ENCODE measurements at regions not wholly inside any gene's neighbourhood (a gene's known extent, or its start where the extent isn't known, plus 50 kb on each side); places are given as distances from the start of the nearest gene placed in this dataset.
A peak's percentile ranks its signal among the peaks of the same experiment; 100 is the strongest.

GRCh38 chr4:149026696-149027095 lies 584.5 kb upstream of the NR3C2 start (continued):
- TF ChIP-seq ZNF333 (CRISPR knock-in tag; IDR thresholded peaks at IDR 0.05; ENCODE audit: borderline replicate concordance) (no peak), BHLHE40 (IDR thresholded peaks at IDR 0.05; ENCODE audit: low read length) (no peak), ZNF567 (CRISPR knock-in tag; IDR thresholded peaks at IDR 0.05; ENCODE audit: borderline replicate concordance) (no peak)

- H4K20me1 ChIP-seq (ENCODE audit: insufficient read depth, low read length) = no peaks in the 10 kb centered on the region
- no peak overlapping the region for H3K4me3 ChIP-seq (replicated peaks in 1 of 3; ENCODE audit: insufficient read depth in 1 of 3, low read depth in 2 of 3, low read length in 3 of 3)
- H3K4me1 ChIP-seq (ENCODE audit: insufficient read depth, low read length) = no peaks in the 10 kb centered on the region
- no peak overlapping the region for H3K4me2 ChIP-seq (ENCODE audit: low read depth, low read length)
- TF ChIP-seq TCF7 (IDR thresholded peaks at IDR 0.05; ENCODE audit: low read depth) = no peak
- TF ChIP-seq MAZ (IDR thresholded peaks at IDR 0.05; ENCODE audit: borderline replicate concordance, low read depth, low read length) = no peak
- TF ChIP-seq MAZ (CRISPR knock-in tag; IDR thresholded peaks at IDR 0.05; ENCODE audit: low read depth) = no peak
- peak; percentile 42 to 86; a peak in 3 of 4 replicates for TF ChIP-seq MAFK (conservative IDR thresholded peaks at IDR 0.05 in 1 of 2, IDR thresholded peaks at IDR 0.05 in 1 of 2; ENCODE audit: low read length in 2 of 2)
- no peak for TF ChIP-seq LRRFIP1 (CRISPR knock-in tag; conservative IDR thresholded peaks at IDR 0.05)
- TF ChIP-seq SATB2 (CRISPR knock-in tag; IDR thresholded peaks at IDR 0.05) = no peak
- no peak for TF ChIP-seq ATF7-NPFF (CRISPR knock-in tag; IDR thresholded peaks at IDR 0.05; ENCODE audit: low read depth)
- no peak for TF ChIP-seq RFX3 (CRISPR knock-in tag; IDR thresholded peaks at IDR 0.05)
- TF ChIP-seq GMEB1 (CRISPR knock-in tag; IDR thresholded peaks at IDR 0.05; ENCODE audit: borderline replicate concordance) = no peak
- peak; percentile 72 for TF ChIP-seq MAFF (IDR thresholded peaks at IDR 0.05; ENCODE audit: low read depth, low read length)
- TF ChIP-seq HOXA9 (CRISPR knock-in tag; IDR thresholded peaks at IDR 0.05; ENCODE audit: borderline replicate concordance) = no peak
- no peak for TF ChIP-seq TFAP4 (IDR thresholded peaks at IDR 0.05; ENCODE audit: borderline replicate concordance, low read depth)
- no peaks in the 10 kb centered on the region for H3K9me3 ChIP-seq (ENCODE audit: low read length)
- DNase-seq (ENCODE audit: low spot score) (no peak), FAIRE-seq (no peak), ATAC-seq (no peak)
- no peak overlapping the region for H2AFZ ChIP-seq (ENCODE audit: low read length)
- no peaks in the 10 kb centered on the region for H3K36me3 ChIP-seq (replicated peaks in 1 of 2; ENCODE audit: control insufficient read depth in 1 of 2, insufficient read depth in 2 of 2, low read length in 2 of 2)
- no peaks in the 10 kb centered on the region for H3K27me3 ChIP-seq (ENCODE audit: control insufficient read depth in 1 of 2, insufficient read depth in 2 of 2, low read length in 2 of 2)
- no peak overlapping the region for H3K9ac ChIP-seq (ENCODE audit: insufficient read depth, low read depth, low read length)
- POLR2A ChIA-PET = no interaction called here
- intact Hi-C loops (cut with micrococcal nuclease; ENCODE audit: unreplicated experiment) (no loop called here), in situ Hi-C loops (cut with HindIII; ENCODE audit: extremely low pct_ligation_motif_present, low pct_unique_long_range_greater_than_20kb) (no loop called here)
- H3K79me2 ChIP-seq (ENCODE audit: insufficient read depth, low read length) = no peaks in the 10 kb centered on the region
- no peak overlapping the region for H3K27ac ChIP-seq (ENCODE audit: extremely low read length, insufficient read depth, low read length)
- no TSS peak for BruUV-seq (replicated peaks)
- WGBS (ENCODE audit: low lambda C conversion rate) = 3% methylated on average over 6 of the region's 6 CpGs
- CTCF ChIA-PET (ENCODE audit: low intra/inter-chr PET ratio, low total read pairs) = no interaction called here
These were observed 575.0 kb upstream of the NR3C2 start for GRCh38 chr4:149017002-149017734.

All from HepG2 (cell line).